A549 (cell line): ENCODE measurements at regions not wholly inside any gene's neighbourhood (a gene's known extent, or its start where the extent isn't known, plus 50 kb on each side); places are given as distances from the start of the nearest gene placed in this dataset.

Experiments used
- CEBPB ChIP-seq, 2 experiments: fragments of >200 bp in 1 of 2; sonication (Bioruptor Twin) in 1 of 2; formaldehyde crosslinking in 1 of 2; IDR thresholded peaks; 2 replicates each; pipeline ENCODE4 v1.6.1; 2012 to 2016
- CTCF ChIP-seq: fragments of >200 bp; sonication (Bioruptor Twin); formaldehyde crosslinking; IDR thresholded peaks from 3 replicates; pipeline ENCODE4 v1.5.1; 2016
- EP300 ChIP-seq, 2 experiments: fragments of >200 bp; sonication (Bioruptor Twin); formaldehyde crosslinking; IDR thresholded peaks; 2 replicates in 1 of 2; 3 replicates in 1 of 2; pipeline ENCODE4 v1.6.1; 2016 to 2017
- ESRRA ChIP-seq: fragments of 150-350 bp; IDR thresholded peaks from 2 replicates; pipeline ENCODE4 v1.6.1; 2014; ENCODE audit warnings: mild to moderate bottlenecking, low read length, borderline replicate concordance
- JUN ChIP-seq, 2 experiments: fragments of >200 bp; sonication (Bioruptor Twin); formaldehyde crosslinking; IDR thresholded peaks; 2 replicates in 1 of 2; 3 replicates in 1 of 2; pipeline ENCODE4 v1.6.1; 2016 to 2017
- MYC ChIP-seq: IDR thresholded peaks from 2 replicates; pipeline ENCODE4 v1.6.1; 2012; ENCODE audit warnings: mild to moderate bottlenecking, inconsistent platforms, low read length, improper control_type of control experiment, borderline replicate concordance
- NPAS2 ChIP-seq: fragments of 250-450 bp; sonication (Bioruptor Pico); IDR thresholded peaks from 2 replicates; pipeline ENCODE4 v1.8.0; 2022; ENCODE audit warnings: mild to moderate bottlenecking, moderate library complexity, borderline replicate concordance
- POLR2A ChIP-seq: IDR thresholded peaks from 2 replicates; pipeline ENCODE4 v1.6.1; 2012; ENCODE audit warnings: mild to moderate bottlenecking, low read length
- POLR2AphosphoS2 ChIP-seq: conservative IDR thresholded peaks from 2 replicates; pipeline ENCODE4 v1.6.1; 2012; ENCODE audit warnings: low read length, improper control_type of control experiment, inconsistent platforms
- RFX5 ChIP-seq: fragments of 450-650 bp; IDR thresholded peaks from 2 replicates; pipeline ENCODE4 v1.7.1; 2014; ENCODE audit warnings: antibody characterized with exemption, mild to moderate bottlenecking, moderate library complexity
- TF ChIP-seq, protein P1 (sequence below): IDR thresholded peaks from 2 replicates; pipeline ENCODE4 v1.6.1; 2012

DNA sequence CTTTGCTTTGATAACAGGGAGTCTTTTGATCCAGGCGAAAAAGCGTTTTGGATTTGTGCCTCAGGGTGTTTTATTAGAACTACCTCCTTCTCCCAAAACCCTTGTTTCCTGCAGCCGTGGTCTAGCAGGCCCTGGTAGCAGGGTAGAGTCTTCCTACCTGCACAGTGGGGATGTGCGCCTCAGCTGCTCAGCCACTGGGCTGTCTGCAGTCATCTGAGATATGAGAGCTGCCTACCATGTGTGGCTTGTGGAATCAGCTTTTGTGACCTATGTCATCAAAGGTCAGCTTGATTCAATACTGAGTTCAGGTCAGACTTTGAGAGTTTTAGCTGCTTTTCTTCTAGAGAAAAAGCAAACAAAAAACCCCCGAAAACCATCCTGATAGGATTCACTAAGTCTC lies 279.5 kb downstream of the CLIC5 start:
- TF ChIP-seq ESRRA (no peak), CTCF (no peak), RFX5 (no peak), JUN (IDR thresholded peaks at IDR 0.05) (no peak), POLR2A (no peak), POLR2AphosphoS2 (no peak), MYC (no peak), CEBPB (IDR thresholded peaks at IDR 0.05) (no peak), NPAS2 (no peak), EP300 (IDR thresholded peaks at IDR 0.05) (no peak)
- TF ChIP-seq, protein P1, sequence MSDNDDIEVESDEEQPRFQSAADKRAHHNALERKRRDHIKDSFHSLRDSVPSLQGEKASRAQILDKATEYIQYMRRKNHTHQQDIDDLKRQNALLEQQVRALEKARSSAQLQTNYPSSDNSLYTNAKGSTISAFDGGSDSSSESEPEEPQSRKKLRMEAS, result no peak
